ENCODE measurements at regions not wholly inside any gene's neighbourhood (a gene's known extent, or its start where the extent isn't known, plus 50 kb on each side); places are given as distances from the start of the nearest gene placed in this dataset.
"Not testable (repeated sequence)": the region's sequence is repeated elsewhere in the genome, so short reads cannot be mapped to it uniquely, and the experiment has no call there.

DNA sequence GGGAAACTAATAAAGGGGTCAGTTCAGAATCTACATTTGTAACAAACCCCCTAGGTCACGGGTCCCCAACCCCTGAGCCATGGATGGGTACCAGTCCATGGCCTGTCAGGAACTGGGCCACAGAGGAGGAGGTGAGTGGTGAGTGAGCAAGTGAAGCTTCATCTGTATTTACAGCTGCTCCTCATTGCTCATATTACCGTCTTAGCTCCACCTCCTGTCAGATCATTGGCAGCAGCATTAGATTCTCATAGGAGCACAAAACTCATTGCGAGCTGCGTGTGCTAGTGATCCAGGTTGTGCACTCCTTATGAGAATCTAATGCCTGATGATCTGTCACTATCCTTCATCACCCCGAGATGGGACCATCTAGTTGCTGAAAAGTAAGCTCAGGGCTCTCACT is 88.4 kb upstream of the MPP7 start:
- DNase-seq (ENCODE audit: low read depth), result no peak

DNA sequence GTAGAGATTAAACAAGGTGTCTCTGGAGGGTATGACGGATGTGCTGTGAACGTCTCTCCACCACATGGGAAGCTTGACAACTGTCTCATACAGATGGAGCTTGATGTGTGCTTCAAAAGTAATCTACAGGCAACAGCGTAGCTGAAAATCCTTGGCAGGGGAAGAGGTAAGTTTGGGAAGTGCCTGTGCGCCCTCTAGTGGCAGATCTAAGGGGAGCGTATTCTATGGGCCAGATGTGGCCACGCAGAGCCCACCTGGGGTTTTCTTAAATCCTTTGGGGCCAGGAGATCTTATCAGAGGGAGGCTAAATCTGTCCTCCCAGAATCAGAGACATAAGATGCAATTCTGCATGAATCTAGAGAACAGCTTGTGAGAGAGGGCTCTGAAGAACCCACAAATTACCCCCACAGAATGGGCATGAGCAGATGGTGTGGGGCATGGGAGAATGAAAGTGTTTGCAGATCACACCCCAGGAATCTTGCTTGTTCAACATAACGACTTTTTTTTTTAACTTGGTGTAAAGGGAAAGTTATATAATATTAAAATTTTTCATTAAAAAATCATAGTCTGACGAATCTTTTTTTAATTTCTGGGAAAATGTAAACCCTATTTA is 91.2 kb upstream of the MPP7 start:
- DNase-seq (ENCODE audit: low read depth), result peak; percentile 38

DNA sequence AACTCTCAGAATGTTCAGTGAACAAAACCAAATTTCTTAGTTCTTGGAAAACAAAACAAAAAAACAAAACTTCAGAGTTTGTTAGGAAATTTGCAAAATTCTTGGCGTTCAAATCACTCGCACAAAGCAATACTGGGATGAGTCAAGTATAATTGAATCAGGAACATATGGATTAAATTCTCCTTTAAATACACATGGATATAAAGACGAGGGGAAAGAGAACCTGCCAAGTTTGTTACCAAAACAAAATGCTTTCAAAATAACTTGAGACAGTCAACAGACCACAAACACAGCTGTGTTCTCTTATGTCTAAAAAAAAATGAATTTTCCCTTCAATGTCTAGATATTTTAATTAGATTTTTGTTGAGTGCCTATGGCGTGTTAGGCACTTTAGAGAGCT is 93.5 kb upstream of the MPP7 start:
- no peak for DNase-seq (ENCODE audit: low read depth)

DNA sequence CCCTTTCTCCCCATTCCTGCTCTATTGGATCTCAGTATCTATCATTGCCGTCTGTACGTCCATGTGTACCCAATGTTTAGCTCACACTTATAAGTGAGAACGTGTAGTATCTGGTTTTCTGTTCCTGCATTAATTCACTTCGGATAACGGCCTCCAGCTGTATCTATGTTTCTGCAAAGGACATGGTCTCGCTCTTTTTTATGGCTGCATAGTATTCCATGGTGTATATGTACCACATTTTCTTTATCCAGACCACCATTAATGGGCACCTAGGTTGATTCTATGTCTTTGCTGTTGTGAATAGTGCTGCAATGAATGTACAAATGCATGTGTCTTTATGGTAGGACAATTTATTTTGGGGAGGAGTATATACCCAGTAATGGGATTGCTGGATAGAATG is 94.4 kb upstream of the MPP7 start:
- no peak for DNase-seq (ENCODE audit: low read depth)

DNA sequence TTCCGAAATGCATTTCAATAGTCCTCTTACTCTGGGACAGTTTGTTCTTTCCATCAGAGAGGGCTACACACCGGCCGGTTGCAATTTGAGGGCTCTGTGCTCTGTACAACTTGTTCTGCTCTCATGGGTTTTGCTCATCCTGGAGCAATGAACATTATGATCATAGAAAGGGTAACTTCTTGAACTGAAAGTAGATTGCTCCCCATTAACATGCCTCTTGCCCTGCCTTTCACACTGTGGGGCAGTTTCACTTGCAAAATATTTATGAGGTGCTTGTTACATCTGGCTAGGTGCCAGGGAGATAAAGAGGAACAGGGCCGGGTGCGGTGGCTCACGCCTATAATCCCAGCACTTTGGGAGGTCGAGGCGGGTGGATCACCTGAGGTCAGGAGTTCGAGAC is 97.3 kb upstream of the MPP7 start:
- no peak for DNase-seq (ENCODE audit: low read depth)

DNA sequence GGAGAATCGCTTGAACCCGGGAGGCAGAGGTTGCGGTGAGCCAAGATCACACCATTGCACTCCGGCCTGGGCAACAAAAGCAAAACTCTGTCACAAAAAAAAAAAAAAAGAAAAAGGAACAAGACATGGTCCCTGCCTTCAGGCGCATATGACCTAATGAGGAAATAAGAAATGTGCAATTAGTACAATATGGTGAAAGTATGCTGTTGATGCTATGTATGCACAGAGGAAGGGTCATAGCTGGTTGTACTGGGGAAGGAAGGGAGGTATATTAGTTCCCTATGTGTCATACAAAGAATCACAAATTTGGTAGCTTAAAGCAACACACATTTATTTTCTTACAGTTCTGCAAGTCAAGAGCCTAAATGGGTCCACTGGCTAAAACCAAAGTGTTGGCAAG is 97.8 kb upstream of the MPP7 start:
- no peak for DNase-seq (ENCODE audit: low read depth)

DNA sequence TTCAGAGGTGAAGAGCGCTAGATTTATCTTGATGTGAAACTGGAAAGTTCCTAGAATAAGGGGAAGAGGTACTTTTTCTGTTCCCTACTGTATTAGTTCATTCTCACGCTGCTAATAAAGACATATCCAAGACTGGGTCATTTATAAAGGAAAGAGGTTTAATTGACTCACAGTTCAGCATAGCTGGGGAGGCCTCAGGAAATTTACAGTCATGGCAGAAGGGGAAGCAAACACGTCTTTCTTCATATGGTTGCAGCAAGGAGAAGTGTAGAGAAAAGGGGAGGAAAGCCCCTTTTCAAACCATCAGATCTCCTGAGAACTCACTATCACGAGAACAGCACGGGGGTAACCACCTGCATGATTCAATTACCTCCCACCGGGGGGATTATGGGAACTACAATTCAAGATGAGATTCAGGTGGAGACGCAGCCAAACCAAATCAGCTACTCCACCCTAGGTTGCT is 99.8 kb upstream of the MPP7 start:
- DNase-seq (ENCODE audit: low read depth), result not testable (repeated sequence)

DNA sequence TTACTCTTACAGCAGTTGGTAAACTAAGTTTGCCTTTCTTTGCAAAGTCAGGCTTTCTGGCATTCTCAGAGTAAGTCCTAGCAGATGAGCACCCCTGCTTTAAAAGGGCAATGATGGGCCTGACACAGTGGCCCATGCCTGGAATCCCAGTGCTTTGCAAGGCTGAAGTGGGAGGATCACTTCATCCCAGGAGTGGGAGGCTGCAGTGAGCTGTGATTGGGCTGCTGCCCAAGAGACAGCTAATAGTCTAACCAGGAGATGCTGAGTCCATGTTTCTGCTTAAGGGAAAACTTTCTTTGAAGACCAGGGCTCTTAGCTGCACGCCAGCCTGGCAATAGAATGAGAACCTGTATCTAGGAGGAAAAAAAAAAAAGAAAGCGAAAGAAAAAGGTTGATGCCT is 100.2 kb upstream of the MPP7 start:
- DNase-seq (ENCODE audit: low read depth), result no peak

DNA sequence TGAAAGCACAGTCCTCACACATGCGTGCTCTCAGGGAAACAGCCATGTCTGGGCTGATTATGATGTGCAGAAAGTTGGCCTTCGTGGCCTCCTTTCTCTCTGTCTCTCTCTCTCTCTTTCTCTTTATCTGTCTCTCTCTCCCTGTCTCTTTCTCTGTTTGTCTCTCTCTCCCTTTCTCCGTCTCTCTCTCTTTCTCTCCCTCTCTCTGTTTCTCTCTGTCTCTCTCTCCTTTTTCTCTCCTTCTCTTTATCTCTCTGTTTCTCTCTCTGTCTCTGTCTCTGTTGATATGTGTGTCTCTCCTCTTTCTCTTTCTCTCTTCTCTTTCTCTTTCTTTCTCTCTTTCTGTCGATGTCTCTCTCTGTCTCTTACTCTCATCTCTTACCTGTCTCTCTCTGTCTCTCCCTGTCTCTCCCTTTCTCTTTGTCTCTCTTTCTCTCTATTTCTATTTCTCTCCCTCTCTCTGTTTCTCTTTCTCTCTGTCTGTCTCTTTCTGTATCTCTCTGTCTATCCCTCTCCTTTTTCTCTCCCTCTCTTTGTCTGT is 105.4 kb upstream of the MPP7 start:
- DNase-seq (ENCODE audit: low read depth), result no peak

DNA sequence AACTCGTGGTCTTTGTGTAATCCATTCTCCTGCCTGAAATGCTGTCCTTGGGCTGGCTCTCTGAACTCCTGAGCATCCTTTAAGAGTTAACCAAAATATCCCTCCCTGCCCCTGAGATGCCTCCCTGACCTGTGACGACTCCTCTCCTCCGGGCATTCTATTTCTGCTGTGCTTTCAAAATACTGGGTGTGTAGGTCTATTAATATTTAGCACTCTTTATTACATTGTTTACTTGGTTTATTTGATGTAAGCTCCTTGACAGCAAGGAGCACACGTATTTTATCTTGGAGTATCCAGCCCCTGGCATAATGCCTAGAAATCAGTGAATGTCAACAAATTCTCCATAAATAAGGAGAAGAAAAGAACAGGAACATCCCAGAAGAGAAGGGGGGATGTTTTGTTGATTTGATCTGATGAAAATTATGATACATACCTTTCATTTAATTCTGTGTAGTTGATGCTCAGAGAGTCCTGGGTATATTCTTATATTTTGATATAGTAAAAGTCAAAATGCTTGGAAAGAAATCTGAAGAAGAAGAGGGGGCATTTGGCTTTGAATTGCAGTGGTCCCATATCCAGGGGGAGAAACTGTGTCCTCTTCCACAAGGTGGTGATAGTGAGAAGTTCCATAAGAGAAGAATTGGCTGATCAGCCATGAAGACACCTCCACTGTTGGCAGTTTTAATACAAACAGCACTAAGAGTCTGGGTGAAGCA is 107.7 kb upstream of the MPP7 start:
- no peak for DNase-seq (ENCODE audit: low read depth)

DNA sequence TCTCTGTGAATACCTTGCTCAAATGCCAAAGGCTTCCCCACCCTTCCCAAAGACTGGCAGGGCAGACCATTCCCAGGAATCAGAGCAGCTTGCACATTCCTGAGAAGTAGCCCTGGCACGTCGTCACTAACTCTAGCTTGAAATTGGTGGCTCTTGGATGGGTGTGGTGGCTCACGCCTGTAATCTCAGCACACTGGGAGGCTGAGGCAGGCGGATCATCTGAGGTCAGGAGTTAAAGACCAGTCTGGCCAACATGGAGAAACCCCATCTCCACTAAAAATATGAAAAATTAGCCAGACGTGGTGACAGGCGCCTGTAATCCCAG is 108.2 kb upstream of the MPP7 start:
- no peak for DNase-seq (ENCODE audit: low read depth)

DNA sequence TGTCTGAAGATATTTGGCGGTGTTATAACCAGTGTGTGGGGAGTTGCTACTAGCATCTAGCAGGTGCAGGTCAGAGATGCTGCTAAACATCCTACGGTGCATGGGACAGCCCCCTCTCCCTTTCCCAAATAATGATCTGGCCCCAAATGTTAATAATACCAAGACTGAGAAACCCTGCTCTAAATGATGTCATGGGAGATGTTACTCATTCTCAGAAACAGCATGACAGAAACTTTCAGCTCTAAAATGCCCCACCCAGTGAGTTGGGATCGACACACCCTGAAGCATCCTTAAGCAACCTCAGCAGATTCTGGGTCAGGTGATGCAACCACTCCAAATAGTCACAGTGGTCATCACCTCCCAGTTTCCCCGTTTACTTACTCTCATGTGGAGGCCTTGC is 108.8 kb upstream of the MPP7 start:
- DNase-seq (ENCODE audit: low read depth), result no peak

DNA sequence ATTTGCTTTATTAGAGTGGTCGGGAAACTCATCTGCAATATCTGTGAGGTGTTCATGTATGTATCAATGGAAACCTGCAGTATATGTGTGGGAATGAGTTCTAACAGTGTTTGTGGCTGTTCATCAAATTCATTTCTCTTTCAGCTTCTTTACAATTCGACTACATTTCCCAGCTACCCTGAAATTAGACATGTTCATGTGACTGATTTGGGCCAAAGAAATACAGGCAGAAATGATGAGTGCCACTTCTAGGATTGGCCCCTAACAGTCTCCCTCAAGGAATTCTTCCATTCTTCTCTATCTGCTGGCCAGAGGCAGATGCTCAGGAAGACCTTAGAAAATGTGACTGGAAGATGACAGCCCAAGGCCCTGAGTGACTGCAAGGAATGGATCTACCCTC is 114.8 kb upstream of the WAC start:
- DNase-seq (ENCODE audit: low read depth), result no peak

DNA sequence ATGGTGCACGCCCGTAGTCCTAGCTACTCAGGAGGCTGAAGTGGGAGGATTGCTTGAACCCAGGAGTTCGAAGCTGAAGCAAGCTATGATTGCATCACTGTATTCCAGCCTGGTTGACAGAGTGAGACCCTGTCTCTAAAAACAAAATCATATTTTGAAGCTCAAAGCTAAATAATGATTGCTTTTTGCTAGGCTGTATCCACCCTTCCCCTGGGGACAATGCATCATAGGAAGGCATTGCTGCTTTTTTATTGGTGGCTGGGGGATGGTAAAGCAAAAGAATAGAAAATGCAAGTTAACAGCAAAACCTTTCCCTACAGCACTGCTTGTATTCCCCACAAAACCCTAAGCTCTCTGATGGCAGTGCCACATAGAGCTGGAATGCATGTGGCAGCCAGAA is 107.5 kb upstream of the WAC start:
- DNase-seq (ENCODE audit: low read depth), result no peak

DNA sequence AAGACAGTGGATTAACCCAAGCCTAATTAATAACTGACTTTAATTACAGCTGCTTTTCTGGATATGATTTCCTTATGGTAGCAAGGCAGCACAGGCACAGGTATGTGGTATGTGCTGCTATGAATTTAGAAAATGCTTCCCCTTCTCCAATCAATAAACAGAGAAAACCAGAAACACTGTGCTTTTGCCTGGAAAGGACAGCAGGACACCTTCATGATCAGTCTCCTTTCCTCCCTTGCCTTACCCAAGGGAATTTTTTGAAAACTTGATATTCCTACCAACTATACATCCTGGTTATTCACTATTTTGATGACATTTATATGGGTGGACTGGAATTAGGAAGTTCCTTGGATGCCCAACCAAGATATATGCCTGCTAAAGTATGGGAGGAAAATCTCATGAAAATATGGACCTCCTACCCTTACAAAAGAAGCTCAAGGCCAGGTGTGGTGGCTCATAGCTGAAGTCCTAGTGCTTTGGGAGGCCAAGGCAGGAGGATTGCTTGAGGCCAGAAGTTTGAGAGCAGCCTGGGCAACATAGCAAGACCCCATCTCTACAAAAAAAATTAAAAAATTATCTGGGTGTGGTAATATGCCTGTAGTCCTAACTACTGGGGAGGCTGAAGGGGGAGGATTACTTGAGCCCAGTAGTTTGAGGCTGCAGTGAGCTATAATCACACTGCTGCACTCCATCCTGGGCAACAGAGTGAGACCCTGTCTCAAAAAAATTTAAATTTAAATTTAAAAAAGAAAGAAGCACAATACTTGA is 106.3 kb upstream of the WAC start:
- no peak for DNase-seq (ENCODE audit: low read depth)

DNA sequence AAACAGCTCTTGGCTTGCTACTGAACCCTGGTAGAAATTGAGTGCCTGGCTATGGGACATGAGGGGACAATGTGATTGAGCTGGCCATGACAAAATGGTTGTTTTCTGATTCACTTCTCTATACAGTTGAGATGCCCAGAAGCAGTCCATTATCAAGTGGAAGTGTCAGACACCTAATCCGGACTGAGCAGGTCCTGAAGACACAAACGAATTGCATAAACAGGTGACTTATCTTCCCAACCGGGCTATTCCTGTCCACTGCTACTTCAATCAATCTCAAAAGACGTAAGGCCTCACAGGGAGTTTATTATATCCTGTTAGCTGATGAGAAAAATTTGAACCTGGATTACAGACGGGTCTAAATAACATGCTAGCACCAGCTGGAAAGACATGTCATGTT is 105.5 kb upstream of the WAC start:
- DNase-seq (ENCODE audit: low read depth), result no peak

DNA sequence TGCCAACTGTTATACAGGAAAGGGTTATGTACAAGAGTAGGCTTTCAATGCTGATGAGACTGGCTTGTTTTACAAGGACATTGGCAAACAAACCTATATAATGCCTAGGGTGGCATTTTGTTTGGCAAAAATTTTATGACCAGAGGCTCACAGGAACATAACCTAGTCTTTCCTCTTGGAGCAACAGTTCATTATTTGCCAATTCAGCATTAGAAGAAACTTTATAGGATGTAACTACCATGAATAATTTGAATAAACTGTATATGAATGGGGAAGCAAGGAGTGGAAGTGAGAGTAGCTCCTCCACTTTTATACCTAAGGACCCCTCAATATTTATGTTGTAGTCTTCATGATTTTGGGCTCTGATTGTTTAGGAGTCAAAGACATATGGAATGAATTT is 103.9 kb upstream of the WAC start:
- no peak for DNase-seq (ENCODE audit: low read depth)

DNA sequence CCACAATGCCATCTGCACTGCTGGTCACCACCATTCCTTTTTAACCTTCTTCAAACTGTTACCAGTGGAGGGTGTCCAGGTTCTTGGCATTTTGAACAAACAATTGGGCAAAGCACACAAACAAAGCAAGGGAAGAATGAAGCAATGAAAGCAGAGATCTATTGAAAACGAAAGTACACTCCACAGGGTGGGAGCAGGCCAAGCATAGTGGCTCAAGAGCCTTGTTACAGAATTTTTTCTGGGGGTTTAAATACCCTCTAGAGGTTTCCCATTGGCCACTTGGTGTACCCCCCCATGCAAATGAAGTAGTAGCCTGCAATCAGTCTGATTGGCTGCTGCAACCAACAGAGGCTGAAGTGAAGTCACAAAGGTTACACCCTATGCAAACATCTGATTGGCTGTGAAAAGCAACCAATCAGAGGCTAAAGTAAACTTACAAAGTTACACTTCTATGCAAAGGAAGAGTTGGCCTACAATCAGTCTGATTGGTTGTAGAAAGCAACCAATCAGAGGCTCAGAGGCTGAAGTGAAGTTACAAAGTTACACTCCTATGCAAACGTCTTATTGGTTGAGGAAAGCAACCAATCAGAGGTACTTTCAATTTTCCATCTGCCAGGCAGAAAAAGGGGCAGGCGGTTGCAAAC is 103.2 kb upstream of the WAC start:
- DNase-seq (ENCODE audit: low read depth), result no peak

DNA sequence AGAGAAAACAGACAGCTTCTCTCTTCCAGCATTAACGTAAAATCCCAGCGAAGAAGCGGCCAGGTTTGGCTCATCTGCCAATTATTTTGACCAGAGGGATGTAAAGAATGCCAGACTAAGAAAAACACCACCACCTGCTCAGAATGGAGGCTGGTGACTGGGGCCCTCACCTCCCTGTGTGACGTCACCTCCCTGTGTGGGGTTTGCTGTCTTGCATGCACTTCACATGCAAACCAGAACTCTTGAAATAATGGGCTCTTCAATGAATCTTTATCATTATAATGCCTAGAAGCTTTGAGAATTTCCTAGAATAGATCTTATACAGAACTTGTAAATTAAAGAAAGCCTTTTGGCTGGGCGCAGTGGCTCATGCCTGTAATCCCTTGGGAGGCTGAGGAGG is 101.8 kb upstream of the WAC start:
- no peak for DNase-seq (ENCODE audit: low read depth)

DNA sequence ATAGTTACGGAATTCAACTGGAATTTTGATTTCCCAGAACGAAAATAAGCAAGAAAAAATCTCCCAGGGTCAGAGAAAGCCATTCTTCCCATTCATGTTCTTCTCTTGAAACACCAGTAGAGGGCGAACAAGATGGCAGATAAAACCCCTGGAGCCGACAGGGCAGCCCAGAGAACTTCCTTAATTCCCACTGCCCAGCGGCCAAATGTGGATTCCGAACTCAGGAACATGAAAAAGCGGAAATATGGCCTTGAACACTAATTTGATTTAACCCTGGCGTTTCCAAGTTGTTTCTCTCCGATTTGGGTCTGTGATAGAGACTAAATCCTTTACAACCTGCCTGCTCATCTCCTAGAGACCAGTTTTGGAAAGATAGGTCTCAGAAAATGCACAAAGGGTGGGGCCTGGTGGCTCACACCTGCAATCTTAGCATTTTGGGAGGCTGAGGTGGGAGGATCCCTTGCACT is 100.7 kb upstream of the WAC start:
- DNase-seq (ENCODE audit: low read depth), result no peak

DNA sequence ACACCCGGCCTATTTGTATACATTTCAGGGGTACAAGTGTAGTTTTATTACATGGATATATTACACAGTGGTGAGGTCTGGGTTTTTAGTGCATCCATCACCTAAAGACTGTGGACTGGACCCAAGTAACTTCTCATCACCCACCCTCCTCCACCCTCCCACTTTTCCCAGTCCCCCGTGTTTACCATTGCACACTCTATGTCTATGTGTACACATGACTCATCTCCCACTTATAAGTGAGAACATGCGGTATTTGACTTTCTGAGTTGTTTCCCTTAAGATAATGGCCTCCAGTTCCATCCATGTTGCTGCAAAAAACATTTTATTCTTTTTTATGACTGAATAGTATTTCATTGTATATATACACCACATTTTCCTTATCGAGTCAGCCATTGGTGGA is 98.9 kb upstream of the WAC start:
- no peak for DNase-seq (ENCODE audit: low read depth)

DNA sequence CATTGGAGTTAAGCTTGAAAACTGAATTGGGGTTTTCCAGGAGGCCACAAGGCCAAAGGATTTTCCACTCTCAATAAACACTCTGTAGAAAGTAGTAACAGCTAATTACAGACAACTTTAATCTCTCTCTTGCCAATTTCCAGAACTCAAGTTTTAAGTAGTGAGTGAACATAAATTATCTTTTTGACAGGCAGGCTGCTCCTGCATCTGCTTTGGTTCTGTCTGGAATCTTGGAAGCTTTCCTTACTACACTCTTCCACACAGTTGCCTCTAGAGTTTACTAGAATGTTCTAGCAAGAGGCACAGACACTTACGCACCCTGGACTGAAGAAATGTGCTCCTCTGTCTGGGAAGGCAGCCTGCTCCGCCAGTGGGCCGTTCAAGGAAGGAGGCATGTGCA is 90.5 kb upstream of the WAC start:
- no peak for DNase-seq (ENCODE audit: low read depth)

DNA sequence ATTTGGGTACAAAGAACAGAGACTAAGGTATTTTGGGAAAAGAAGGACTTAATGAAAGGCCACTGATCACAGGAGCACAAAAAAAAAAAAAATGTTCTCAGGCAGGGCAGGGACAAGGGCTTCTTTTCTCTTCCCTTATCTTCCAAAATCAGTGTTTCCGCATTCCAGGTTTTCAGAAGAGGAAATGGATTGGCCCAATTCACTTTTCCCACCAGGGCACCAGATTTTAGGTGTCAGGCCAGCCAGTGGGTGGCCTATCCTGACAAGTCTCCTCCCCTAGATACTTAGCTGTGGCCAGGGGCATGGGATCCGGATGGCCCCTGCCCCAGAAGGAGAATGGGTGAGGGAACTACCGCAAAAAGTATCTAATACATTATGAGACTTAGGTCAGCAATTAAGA is 88.9 kb upstream of the WAC start:
- DNase-seq (ENCODE audit: low read depth), result no peak

All from stimulated activated CD8-positive, alpha-beta memory T cell treated with anti-CD3 and anti-CD28 coated beads, Interleukin-4, amount 100 ng/mL, for 24 hours (primary cell).